DMS53 treated with DMSO at 0.1 percent for 48 hours (cell line): ENCODE measurements at regions not wholly inside any gene's neighbourhood (a gene's known extent, or its start where the extent isn't known, plus 50 kb on each side); places are given as distances from the start of the nearest gene placed in this dataset.
"Not testable (repeated sequence)": the region's sequence is repeated elsewhere in the genome, so short reads cannot be mapped to it uniquely, and the experiment has no call there.

Source experiments
- DNase-seq: peaks from one replicate; lab custom pipeline; 2025; ENCODE audit not compliant: unreplicated experiment; lab: John Stamatoyannopoulos, UW

- DNase-seq: no peak
Observed at GRCh38 chr1:230558324-230558723, 84.0 kb upstream of the COG2 start.

GRCh38 chr1:230556453-230556852 is 85.8 kb upstream of the COG2 start:
- DNase-seq: no peak

GRCh38 chr1:230555814-230556213 is 86.5 kb upstream of the COG2 start:
- no peak for DNase-seq

GRCh38 chr1:230552880-230553279 is 89.4 kb upstream of the COG2 start:
- no peak for DNase-seq

GRCh38 chr1:230550945-230551344 is 91.3 kb upstream of the COG2 start:
- not testable (repeated sequence) for DNase-seq

GRCh38 chr1:230550428-230550827 is 91.9 kb upstream of the COG2 start:
- peak; percentile 67 for DNase-seq

- DNase-seq: no peak
Observed at GRCh38 chr1:230549625-230550024, 92.7 kb upstream of the COG2 start.

- DNase-seq: no peak
Observed at GRCh38 chr1:230548997-230549396, 93.3 kb upstream of the COG2 start.

- peak; percentile 7 for DNase-seq
Observed at GRCh38 chr1:230548357-230548756, 93.9 kb upstream of the COG2 start.

- no peak for DNase-seq
Observed at GRCh38 chr1:230545181-230545580, 97.1 kb upstream of the COG2 start.

- no peak for DNase-seq
Observed at GRCh38 chr1:230544758-230545157, 97.5 kb upstream of the COG2 start.

- DNase-seq: no peak
Observed at GRCh38 chr1:230543085-230543484, 99.2 kb upstream of the COG2 start.

- DNase-seq: no peak
Observed at GRCh38 chr1:230542681-230543080, 99.6 kb upstream of the COG2 start.

GRCh38 chr1:230542054-230542453 is 100.2 kb upstream of the COG2 start:
- no peak for DNase-seq

GRCh38 chr1:230541306-230541705 is 101.0 kb upstream of the COG2 start:
- DNase-seq: no peak

- DNase-seq: no peak
Observed at GRCh38 chr1:230540421-230541155, 101.7 kb upstream of the COG2 start.

- DNase-seq: no peak
Observed at GRCh38 chr1:230537456-230537855, 104.8 kb upstream of the COG2 start.

GRCh38 chr1:230536641-230537155 is 105.6 kb upstream of the COG2 start:
- DNase-seq: no peak

GRCh38 chr1:230534224-230534623 is 108.1 kb upstream of the COG2 start:
- no peak for DNase-seq

GRCh38 chr1:230531103-230531502 is 105.0 kb upstream of the PGBD5 start:
- no peak for DNase-seq

- no peak for DNase-seq
Observed at GRCh38 chr1:230519246-230519645, 93.1 kb upstream of the PGBD5 start.

- no peak for DNase-seq
Observed at GRCh38 chr1:230518511-230518910, 92.4 kb upstream of the PGBD5 start.

- peak; percentile 81 for DNase-seq
Observed at GRCh38 chr1:230517786-230518185, 91.7 kb upstream of the PGBD5 start.
